T-cell (primary cell): ENCODE measurements at regions not wholly inside any gene's neighbourhood (a gene's known extent, or its start where the extent isn't known, plus 50 kb on each side); places are given as distances from the start of the nearest gene placed in this dataset.

Source experiments
- ATAC-seq, 4 experiments: fragments of 200-7000 bp in 3 of 4; fragments of 150-1000 bp in 1 of 4; cut with Tn5 transposase; replicated peaks in 1 of 4; 1 replicate in 3 of 4; 2 replicates in 1 of 4; pipeline ENCODE4 v1.10.0; 2021; ENCODE audit warnings: moderate library complexity in 3 of 4, mild to moderate bottlenecking in 2 of 4, moderate number of reproducible peaks in 1 of 4
- CTCF ChIA-PET, 2 donors: fragments of 300-600 bp; sonication (Branson Sonifier 250); formaldehyde crosslinking; loops; one replicate each; lab custom pipeline; 2022; ENCODE audit warnings: antibody characterized with exemption in 2 of 2; lab: Charles Lee
- POLR2A ChIA-PET, 2 donors: fragments of 300-600 bp; sonication (Branson Sonifier 250); formaldehyde crosslinking; loops; one replicate each; lab custom pipeline; 2022; ENCODE audit warnings: antibody characterized with exemption in 2 of 2; lab: Charles Lee
- DNase-seq, 35 experiments: peaks; one replicate each; pipeline versions ENCODE4 v3.0.0 to v3.0.0-alpha.2; 2013 to 2023
- H3K27ac ChIP-seq: one replicate; pipeline ENCODE4 v1.5.1; 2013; ENCODE audit warnings: low read length
- H3K27me3 ChIP-seq, 2 experiments: replicated peaks in 1 of 2; 1 replicate in 1 of 2; 2 replicates in 1 of 2; pipeline versions ENCODE4 v1.6.1 to v1.7.0; 2013; ENCODE audit warnings: low read length in 1 of 2, mixed read lengths in 1 of 2; ENCODE audit not compliant: control insufficient read depth in 2 of 2, insufficient read depth in 2 of 2; ENCODE audit errors: extremely low read depth in 1 of 2
- H3K36me3 ChIP-seq, 2 donors: 1 replicate in 1 of 2; 2 replicates in 1 of 2; pipeline versions ENCODE4 v1.6.1 to v1.7.0; 2013; ENCODE audit warnings: low read length in 1 of 2; ENCODE audit not compliant: control insufficient read depth in 2 of 2, insufficient read depth in 1 of 2; ENCODE audit errors: extremely low read depth in 1 of 2
- H3K4me1 ChIP-seq, 2 experiments: 1 replicate in 1 of 2; 2 replicates in 1 of 2; pipeline versions ENCODE4 v1.6.1 to v1.7.0; 2013; ENCODE audit warnings: low read length in 2 of 2, mixed read lengths in 1 of 2; ENCODE audit not compliant: insufficient read depth in 2 of 2, control insufficient read depth in 1 of 2; ENCODE audit errors: extremely low read depth in 1 of 2
- H3K4me3 ChIP-seq, 2 donors: 1 replicate in 1 of 2; 2 replicates in 1 of 2; pipeline versions ENCODE4 v1.5.1 to v1.7.0; 2013; ENCODE audit warnings: mild to moderate bottlenecking in 2 of 2, low read length in 1 of 2, moderate library complexity in 1 of 2; ENCODE audit not compliant: control insufficient read depth in 1 of 2; ENCODE audit errors: extremely low read depth in 1 of 2
- H3K9me3 ChIP-seq: 2 replicates; pipeline ENCODE4 v1.7.0; 2013
- H3K27ac Mint-ChIP-seq, 2 donors: one replicate each; pipeline ENCODE4 v1.8.0; 2020 to 2021; ENCODE audit warnings: mild to moderate bottlenecking in 2 of 2, mixed read lengths in 2 of 2
- H3K27me3 Mint-ChIP-seq, 2 donors: one replicate each; pipeline ENCODE4 v1.8.0; 2021 to 2022; ENCODE audit warnings: mixed read lengths in 2 of 2
- H3K36me3 Mint-ChIP-seq: one replicate; pipeline ENCODE4 v1.8.0; 2021; ENCODE audit warnings: mixed read lengths
- H3K4me1 Mint-ChIP-seq, 3 donors: one replicate each; pipeline ENCODE4 v1.8.0; 2020 to 2022; ENCODE audit warnings: mixed read lengths in 3 of 3, mild to moderate bottlenecking in 1 of 3
- H3K4me3 Mint-ChIP-seq, 3 donors: one replicate each; pipeline ENCODE4 v1.8.0; 2020 to 2022; ENCODE audit warnings: mild to moderate bottlenecking in 3 of 3, mixed read lengths in 3 of 3, moderate library complexity in 3 of 3
- H3K9me3 Mint-ChIP-seq, 3 donors: one replicate each; pipeline ENCODE4 v1.8.0; 2020 to 2022; ENCODE audit warnings: mixed read lengths in 3 of 3
- WGBS: methylation state at CpG from one replicate; pipeline ENCODE4 v1.1.5; 2013; ENCODE audit warnings: missing lambda C conversion rate; ENCODE audit not compliant: insufficient coverage; 5-methylcytosine and 5-hydroxymethylcytosine counted together

GRCh38 chr21:25459993-25460392 is 147.3 kb downstream of the MRPL39 start:
- CTCF ChIA-PET = no interaction called here
- H3K4me1 ChIP-seq = peaks cover 6 to 11% of the 10 kb centered on the region in 2 experiments

GRCh38 chr21:25459365-25459764 is 147.9 kb downstream of the MRPL39 start:
- CTCF ChIA-PET = no interaction called here
- Mint-ChIP-seq H3K36me3 (no peaks in the 10 kb centered on the region), H3K4me1 (peaks cover 24 to 45% (median 33%) of the 10 kb centered on the region in 3 donors), H3K27ac (no peak overlapping the region), H3K27me3 (no peaks in the 10 kb centered on the region), H3K9me3 (peaks cover 0 to 3% (median 0%) of the 10 kb centered on the region in 3 donors), H3K4me3 (no peak overlapping the region)
- H3K27me3 ChIP-seq = no peaks in the 10 kb centered on the region
- H3K27ac ChIP-seq = no peak overlapping the region
- POLR2A ChIA-PET = no interaction called here
- DNase-seq = no peak
- ATAC-seq = no peak
- no peaks in the 10 kb centered on the region for H3K9me3 ChIP-seq
- no peaks in the 10 kb centered on the region for H3K36me3 ChIP-seq
- H3K4me1 ChIP-seq = peaks cover 6 to 11% of the 10 kb centered on the region in 2 experiments
- H3K4me3 ChIP-seq = no peak overlapping the region

More at GRCh38 chr21:25459993-25460392, 147.3 kb downstream of the MRPL39 start:
- 88% methylated on average over 1 of the region's 1 CpG for WGBS
- H3K27me3 Mint-ChIP-seq = no peaks in the 10 kb centered on the region
- DNase-seq (no peak), ATAC-seq (no peak)
- H3K4me1 Mint-ChIP-seq = peaks cover 24 to 52% (median 39%) of the 10 kb centered on the region in 3 donors
- H3K27ac Mint-ChIP-seq = no peak overlapping the region
- H3K4me3 ChIP-seq = no peak overlapping the region
- no peaks in the 10 kb centered on the region for H3K9me3 ChIP-seq
- POLR2A ChIA-PET = no interaction called here
- H3K9me3 Mint-ChIP-seq = peaks cover 0 to 3% (median 0%) of the 10 kb centered on the region in 3 donors
- H3K36me3 ChIP-seq = no peaks in the 10 kb centered on the region
- no peak overlapping the region for H3K4me3 Mint-ChIP-seq
- no peak overlapping the region for H3K27ac ChIP-seq
- H3K27me3 ChIP-seq = no peaks in the 10 kb centered on the region
- no peaks in the 10 kb centered on the region for H3K36me3 Mint-ChIP-seq

- no peaks in the 10 kb centered on the region for H3K36me3 Mint-ChIP-seq
- H3K27me3 Mint-ChIP-seq = no peaks in the 10 kb centered on the region
- CTCF ChIA-PET = no interaction called here
- Histone ChIP-seq H3K4me3 (no peak overlapping the region), H3K4me1 (peaks cover 6 to 11% of the 10 kb centered on the region in 2 experiments), H3K27me3 (no peaks in the 10 kb centered on the region), H3K27ac (no peak overlapping the region), H3K9me3 (no peaks in the 10 kb centered on the region), H3K36me3 (no peaks in the 10 kb centered on the region)
- H3K27ac Mint-ChIP-seq = peak overlapping the region in 1 of 2 donors; percentile 26
- peaks cover 24 to 36% (median 25%) of the 10 kb centered on the region in 3 donors for H3K4me1 Mint-ChIP-seq
- ATAC-seq (no peak), DNase-seq (no peak)
- WGBS = no CpG with 5 or more reads among the region's 1 CpG
- peaks cover 0 to 3% (median 0%) of the 10 kb centered on the region in 3 donors for H3K9me3 Mint-ChIP-seq
- POLR2A ChIA-PET = no interaction called here
- no peak overlapping the region for H3K4me3 Mint-ChIP-seq
Measured at GRCh38 chr21:25458484-25458883, 148.8 kb downstream of the MRPL39 start.

- Mint-ChIP-seq H3K36me3 (no peaks in the 10 kb centered on the region), H3K27me3 (no peaks in the 10 kb centered on the region), H3K4me3 (no peak overlapping the region), H3K4me1 (peaks cover 21 to 33% (median 24%) of the 10 kb centered on the region in 3 donors), H3K27ac (no peak overlapping the region), H3K9me3 (peaks cover 0 to 3% (median 0%) of the 10 kb centered on the region in 3 donors)
- H3K27ac ChIP-seq = peak overlapping the region; percentile 80
- ChIA-PET POLR2A (no interaction called here), CTCF (interaction anchor here in 1 of 2 donors (1.6 kb wide), 1 partner anchor 107 kb away, joined by 3 read pairs; no protein-coding TSS in a partner anchor)
- H3K27me3 ChIP-seq = no peaks in the 10 kb centered on the region
- DNase-seq (no peak), ATAC-seq (no peak)
- no peaks in the 10 kb centered on the region for H3K36me3 ChIP-seq
- WGBS = no CpG with 5 or more reads among the region's 5 CpGs
- peaks cover 6 to 11% of the 10 kb centered on the region in 2 experiments for H3K4me1 ChIP-seq
- no peaks in the 10 kb centered on the region for H3K9me3 ChIP-seq
- no peak overlapping the region for H3K4me3 ChIP-seq
Measured at GRCh38 chr21:25457946-25458345, 149.3 kb downstream of the MRPL39 start.

GRCh38 chr21:25457411-25457810 is 149.9 kb downstream of the MRPL39 start:
- Mint-ChIP-seq H3K4me3 (peak overlapping the region; percentile 60 to 80 (median 62)), H3K27ac (peak overlapping the region; percentile 84 to 93), H3K36me3 (no peaks in the 10 kb centered on the region), H3K27me3 (no peaks in the 10 kb centered on the region), H3K4me1 (peaks cover 17 to 29% (median 24%) of the 10 kb centered on the region in 3 donors), H3K9me3 (peaks cover 0 to 3% (median 0%) of the 10 kb centered on the region in 3 donors)
- Histone ChIP-seq H3K36me3 (no peaks in the 10 kb centered on the region), H3K4me3 (peak overlapping the region in 1 of 2 donors; percentile 34), H3K9me3 (no peaks in the 10 kb centered on the region), H3K4me1 (peaks cover 6 to 11% of the 10 kb centered on the region in 2 experiments), H3K27me3 (no peaks in the 10 kb centered on the region), H3K27ac (peak overlapping the region; percentile 80)
- CTCF ChIA-PET = interaction anchor here in 1 of 2 donors (1.6 kb wide), 1 partner anchor 107 kb away, joined by 3 read pairs; no protein-coding TSS in a partner anchor
- DNase-seq (peak in 1 of 35 experiments; percentile 79), ATAC-seq (peak; percentile 70 to 95 (median 74))
- no CpG with 5 or more reads among the region's 1 CpG for WGBS
- POLR2A ChIA-PET = no interaction called here

- 0% methylated on average over 2 of the region's 3 CpGs for WGBS
- Histone ChIP-seq H3K4me3 (peak overlapping the region in 1 of 2 donors; percentile 34), H3K36me3 (no peaks in the 10 kb centered on the region), H3K27me3 (no peaks in the 10 kb centered on the region), H3K4me1 (peaks cover 6 to 11% of the 10 kb centered on the region in 2 experiments), H3K9me3 (no peaks in the 10 kb centered on the region), H3K27ac (peak overlapping the region; percentile 80)
- ChIA-PET CTCF (interaction anchor here (0.7 to 1.6 kb wide), 3 partner anchors 11 to 108 kb away, joined by 3 read pairs; no protein-coding TSS in a partner anchor), POLR2A (interaction anchor here in 1 of 2 donors (0.7 kb wide), 1 partner anchor 105 kb away, joined by 3 read pairs; no protein-coding TSS in a partner anchor)
- peak overlapping the region; percentile 79 to 87 for H3K27ac Mint-ChIP-seq
- H3K4me1 Mint-ChIP-seq = peaks cover 17 to 28% (median 24%) of the 10 kb centered on the region in 3 donors
- H3K4me3 Mint-ChIP-seq = peak overlapping the region; percentile 1 to 62 (median 34)
- ATAC-seq (peak in 1 of 4 experiments; percentile 56), DNase-seq (peak in 9 of 35 experiments; percentile 1 to 47 (median 7))
- H3K27me3 Mint-ChIP-seq = no peaks in the 10 kb centered on the region
- H3K9me3 Mint-ChIP-seq = peaks cover 0 to 3% (median 0%) of the 10 kb centered on the region in 3 donors
- no peaks in the 10 kb centered on the region for H3K36me3 Mint-ChIP-seq
Measured at GRCh38 chr21:25456672-25457071, 150.6 kb downstream of the MRPL39 start.
